ENCODE measurements at regions not wholly inside any gene's neighbourhood (a gene's known extent, or its start where the extent isn't known, plus 50 kb on each side); places are given as distances from the start of the nearest gene placed in this dataset.
"Not testable (repeated sequence)": the region's sequence is repeated elsewhere in the genome, so short reads cannot be mapped to it uniquely, and the experiment has no call there.

DNA sequence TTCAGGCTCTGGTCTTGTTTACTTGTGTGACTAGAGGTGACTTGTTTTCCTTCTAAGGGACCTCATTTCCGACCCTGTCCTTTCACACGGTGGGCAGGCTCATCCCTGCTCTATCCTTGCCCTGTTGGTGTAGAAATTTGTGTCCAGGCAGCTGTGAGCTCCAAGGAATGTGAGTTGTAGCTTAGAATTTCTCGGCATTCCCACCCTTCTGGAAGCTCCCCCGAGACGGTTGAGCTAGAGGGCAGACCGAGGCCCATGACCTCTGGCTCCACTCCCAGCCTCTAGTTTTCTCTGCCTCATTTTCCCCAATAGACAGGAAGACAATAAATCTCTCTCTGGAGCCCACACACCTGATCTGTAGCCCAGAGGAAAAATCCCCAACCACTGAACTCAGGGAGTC is 100.9 kb downstream of the NAV1 start:
- DNase-seq = no peak

GRCh38 chr1:201640624-201641023 is 101.7 kb downstream of the NAV1 start:
- DNase-seq = no peak

DNA sequence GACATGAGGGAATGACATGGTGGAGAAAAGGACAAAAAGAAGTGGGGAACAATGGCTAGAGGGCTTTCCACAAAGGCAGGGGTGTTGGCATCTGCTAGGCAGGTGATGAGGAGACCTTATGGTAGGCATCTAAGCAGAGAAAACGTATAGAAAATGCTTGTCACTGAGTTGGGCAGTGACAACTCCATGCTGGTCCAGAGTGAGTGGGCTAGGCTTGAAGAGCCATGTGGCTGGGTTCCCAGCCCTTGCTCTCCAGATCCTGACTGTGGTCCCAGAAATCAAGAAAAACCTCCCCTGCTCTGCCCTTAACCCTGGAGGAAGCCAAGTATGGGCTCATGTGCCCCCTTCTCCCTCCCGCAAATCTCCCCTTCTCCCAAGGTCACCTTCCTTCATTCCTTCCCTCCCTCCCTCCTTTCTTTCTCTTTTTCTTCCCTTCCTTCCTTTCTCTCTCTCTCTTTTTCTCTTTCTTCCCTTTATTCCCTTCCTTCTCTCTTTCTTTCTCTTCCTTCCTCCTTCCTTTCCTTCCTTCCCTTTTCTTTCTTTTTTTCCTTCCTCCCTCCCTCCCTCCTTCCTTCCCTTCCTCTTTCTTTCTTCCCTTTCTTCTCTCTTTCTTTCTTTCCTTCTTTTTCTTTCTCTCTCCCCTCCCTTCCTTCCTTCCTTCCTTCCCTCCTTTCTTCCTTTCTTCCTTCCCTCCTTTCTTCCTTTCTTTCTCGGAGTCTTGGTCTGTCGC is 102.8 kb downstream of the NAV1 start:
- DNase-seq = no peak

DNA sequence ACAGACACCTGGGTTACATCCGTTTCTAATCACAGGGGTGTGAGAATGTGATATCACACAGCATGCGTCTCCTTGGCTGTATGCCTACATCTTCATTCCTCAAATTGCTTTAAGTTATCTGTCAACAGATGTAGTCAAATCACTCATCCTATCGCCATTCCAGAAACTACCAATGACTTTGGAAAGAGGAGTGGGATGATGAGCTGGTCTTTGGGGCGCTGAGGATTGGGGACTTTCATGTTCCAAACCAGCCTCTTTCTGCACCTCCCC is 104.8 kb downstream of the NAV1 start:
- DNase-seq = no peak

- no peak for DNase-seq
These were observed 105.3 kb downstream of the NAV1 start for GRCh38 chr1:201644197-201644596.

DNA sequence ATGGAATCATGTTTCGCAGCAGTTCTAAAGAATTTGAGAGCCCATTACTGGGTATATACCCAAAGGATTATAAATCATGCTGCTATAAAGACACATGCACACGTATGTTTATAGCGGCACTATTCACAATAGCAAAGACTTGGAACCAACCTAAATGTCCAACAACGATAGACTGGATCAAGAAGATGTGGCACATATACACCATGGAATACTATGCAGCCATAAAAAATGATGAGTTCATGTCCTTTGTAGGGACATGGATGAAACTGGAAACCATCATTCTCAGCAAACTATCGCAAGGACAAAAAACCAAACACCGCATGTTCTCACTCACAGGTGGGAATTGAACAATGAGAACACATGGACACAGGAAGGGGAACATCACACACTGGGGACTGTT is 106.1 kb downstream of the NAV1 start:
- not testable (repeated sequence) for DNase-seq

GRCh38 chr1:201645956-201646355 is 107.0 kb downstream of the NAV1 start:
- DNase-seq = no peak

GRCh38 chr1:201646411-201647022 is 107.6 kb downstream of the NAV1 start:
- no peak for DNase-seq

DNA sequence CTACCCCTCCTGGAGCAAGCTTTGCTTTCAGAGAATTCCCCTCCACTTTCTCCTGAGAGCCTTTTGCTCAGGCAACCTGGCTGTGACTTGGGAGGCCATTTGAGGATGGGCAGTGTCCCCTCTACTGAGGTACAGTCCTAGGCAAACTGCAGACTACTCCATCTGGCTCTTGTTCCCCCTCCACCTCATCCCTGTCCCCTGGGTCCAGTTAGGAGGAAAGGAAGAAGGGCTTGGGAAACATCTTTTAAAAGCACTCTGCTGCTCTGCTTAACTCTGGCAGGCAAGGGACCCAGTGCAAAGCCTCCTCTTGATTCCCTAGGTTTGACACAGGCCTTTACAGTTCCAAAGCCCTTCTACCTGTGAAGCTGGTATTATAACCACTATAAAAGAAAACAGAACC is 108.2 kb downstream of the NAV1 start:
- DNase-seq = no peak

DNA sequence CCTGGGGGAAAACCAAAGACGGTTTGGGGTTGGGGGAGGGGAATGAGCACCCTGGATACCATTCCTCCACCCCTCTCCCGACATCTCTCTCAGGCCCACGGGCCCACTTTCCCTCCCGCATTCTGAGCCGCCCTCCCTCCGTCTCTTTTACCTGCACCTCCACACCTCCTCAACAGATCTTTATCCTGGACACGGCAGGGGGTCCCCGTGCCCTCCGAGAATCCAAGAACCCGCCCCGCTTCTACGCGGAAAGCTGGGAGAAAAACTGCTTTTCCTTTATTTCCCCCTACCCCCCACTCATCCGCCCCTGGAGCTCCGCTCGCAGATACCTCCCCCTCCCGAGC is 108.8 kb downstream of the NAV1 start:
- DNase-seq = no peak

- DNase-seq = peak; percentile 54
These were observed 109.4 kb downstream of the NAV1 start for GRCh38 chr1:201648066-201648906.

DNA sequence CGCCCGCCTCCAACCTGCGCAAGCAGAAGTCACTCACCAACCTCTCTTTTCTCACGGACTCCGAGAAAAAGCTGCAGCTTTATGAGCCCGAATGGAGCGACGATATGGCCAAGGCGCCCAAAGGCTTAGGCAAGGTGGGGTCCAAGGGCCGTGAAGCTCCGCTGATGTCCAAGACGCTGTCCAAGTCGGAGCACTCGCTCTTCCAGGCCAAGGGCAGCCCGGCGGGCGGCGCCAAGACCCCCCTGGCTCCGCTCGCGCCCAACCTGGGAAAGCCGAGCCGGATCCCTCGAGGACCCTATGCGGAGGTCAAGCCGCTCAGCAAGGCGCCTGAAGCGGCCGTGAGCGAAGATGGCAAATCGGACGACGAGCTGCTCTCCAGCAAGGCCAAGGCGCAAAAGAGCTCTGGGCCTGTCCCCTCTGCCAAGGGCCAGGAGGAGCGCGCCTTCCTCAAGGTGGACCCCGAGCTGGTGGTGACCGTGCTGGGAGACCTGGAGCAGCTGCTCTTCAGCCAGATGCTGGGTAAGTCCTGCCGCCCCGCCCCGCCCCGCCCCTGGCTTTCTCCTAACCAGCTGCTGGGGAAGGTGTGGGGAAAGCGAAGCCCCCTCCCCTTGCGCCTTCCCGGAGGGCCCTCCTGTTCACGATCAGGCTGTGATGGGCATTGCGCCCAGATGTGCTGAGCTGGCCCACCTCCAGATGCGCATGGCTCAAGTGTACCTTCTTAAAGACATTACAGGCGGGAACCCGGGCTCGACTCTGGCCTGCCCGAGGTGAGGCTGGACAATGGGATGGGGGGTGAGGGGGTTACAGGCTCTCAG is 110.2 kb downstream of the NAV1 start:
- peak; percentile 63 for DNase-seq

GRCh38 chr1:201649761-201650622 is 111.1 kb downstream of the NAV1 start:
- DNase-seq = peak; percentile 73

- no peak for DNase-seq
These were observed 111.7 kb downstream of the NAV1 start for GRCh38 chr1:201650623-201650933.

- DNase-seq = no peak
These were observed 113.3 kb downstream of the NAV1 start for GRCh38 chr1:201652181-201652580.

- no peak for DNase-seq
These were observed 114.3 kb downstream of the NAV1 start for GRCh38 chr1:201653233-201653632.

- no peak for DNase-seq
These were observed 115.0 kb downstream of the NAV1 start for GRCh38 chr1:201653883-201654282.

DNA sequence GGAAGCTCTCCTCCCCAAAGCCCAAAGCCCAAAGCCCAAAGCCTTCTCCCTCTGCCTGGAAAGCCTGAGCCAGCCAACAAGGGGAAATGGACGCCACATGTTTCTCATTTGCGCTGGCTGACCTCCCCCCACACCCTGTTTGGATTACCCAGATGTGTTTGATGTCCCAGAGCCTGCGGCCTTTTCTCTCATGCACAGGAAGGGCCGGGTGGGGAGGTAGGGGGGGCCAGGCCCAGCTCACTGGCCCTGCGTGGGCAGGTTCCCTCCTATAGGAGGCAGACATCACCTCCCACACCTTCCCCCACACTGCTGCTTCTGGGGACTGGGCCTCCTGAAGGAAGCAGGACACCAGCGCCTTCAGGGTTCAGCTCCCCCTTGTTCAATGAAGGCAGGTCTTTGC is 116.3 kb downstream of the NAV1 start:
- no peak for DNase-seq

DNA sequence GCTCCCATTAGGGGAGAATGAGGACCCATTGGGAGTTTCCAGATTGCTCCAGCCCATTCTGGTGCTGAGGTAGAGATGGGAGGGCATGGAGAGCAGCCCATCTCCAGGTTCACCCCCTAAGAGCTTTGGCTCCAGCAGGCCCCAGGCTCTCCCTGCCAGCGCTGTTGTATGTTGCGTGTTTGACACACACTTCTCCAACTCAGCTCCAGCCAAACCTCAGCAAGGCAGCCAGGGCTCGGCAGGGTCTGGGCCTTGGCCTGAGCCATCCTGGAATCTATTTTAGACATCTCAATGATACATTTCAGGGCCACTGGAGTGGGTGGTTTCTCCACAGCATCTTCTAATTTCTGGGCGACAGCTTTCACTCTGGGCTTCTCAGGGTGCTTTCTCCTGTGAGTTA is 117.0 kb downstream of the NAV1 start:
- no peak for DNase-seq

- peak; percentile 54 for DNase-seq
These were observed 117.5 kb downstream of the NAV1 start for GRCh38 chr1:201656311-201657032.

- no peak for DNase-seq
These were observed 120.6 kb downstream of the NAV1 start for GRCh38 chr1:201659572-201659971.
